ENCODE measurements at regions not wholly inside any gene's neighbourhood (a gene's known extent, or its start where the extent isn't known, plus 50 kb on each side); places are given as distances from the start of the nearest gene placed in this dataset.

DNA sequence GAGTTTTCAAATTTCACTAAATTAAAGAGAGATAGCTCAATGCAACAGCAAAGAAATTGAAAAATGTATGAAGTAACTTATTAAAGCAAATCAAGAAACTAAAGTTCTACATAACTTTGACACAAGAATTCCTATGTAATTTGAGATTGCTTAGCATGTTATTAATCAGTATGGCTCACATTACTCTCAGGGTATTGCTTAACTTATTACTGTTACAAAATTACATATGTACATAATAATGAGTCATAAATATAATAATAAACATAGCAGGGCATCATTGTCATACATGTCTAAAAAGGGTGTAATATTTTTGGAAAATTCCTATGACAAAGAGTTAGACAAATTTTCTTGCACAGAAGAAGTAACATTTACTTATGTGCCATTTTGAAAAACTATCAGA lies 75.0 kb downstream of the ZWINT start:
- no peak for TF ChIP-seq CTCF (IDR thresholded peaks at IDR 0.05)
- TF ChIP-seq POLR2A (IDR thresholded peaks at IDR 0.05): no peak

All from esophagus squamous epithelium (tissue), 4 donors.